ENCODE measurements at regions not wholly inside any gene's neighbourhood (a gene's known extent, or its start where the extent isn't known, plus 50 kb on each side); places are given as distances from the start of the nearest gene placed in this dataset.

- ChIA-PET CTCF (ENCODE audit: low intra/inter-chr PET ratio, low total read pairs) (no interaction called here), POLR2A (no interaction called here)
- no peaks in the 10 kb centered on the region for H3K79me2 ChIP-seq (ENCODE audit: insufficient read depth, low read length)
- in situ Hi-C loops (cut with HindIII; ENCODE audit: extremely low pct_ligation_motif_present, low pct_unique_long_range_greater_than_20kb) = no loop called here
- DNase-seq (ENCODE audit: low spot score) = no peak
- no peak overlapping the region for H3K27ac ChIP-seq (ENCODE audit: extremely low read length, insufficient read depth, low read length)
- BruUV-seq (replicated peaks) = no TSS peak
- no peaks in the 10 kb centered on the region for H3K4me1 ChIP-seq (ENCODE audit: insufficient read depth, low read length)
- H3K27me3 ChIP-seq (ENCODE audit: control insufficient read depth in 1 of 2, insufficient read depth in 2 of 2, low read length in 2 of 2) = no peaks in the 10 kb centered on the region
- H3K9me3 ChIP-seq (ENCODE audit: low read length) = no peaks in the 10 kb centered on the region
- no peak overlapping the region for H3K4me2 ChIP-seq (ENCODE audit: low read depth, low read length)
- intact Hi-C loops (cut with micrococcal nuclease; ENCODE audit: unreplicated experiment) = no loop called here
- no peak for FAIRE-seq
- no peak overlapping the region for H3K9ac ChIP-seq (ENCODE audit: insufficient read depth, low read depth, low read length)
- no peak overlapping the region for H3K4me3 ChIP-seq (replicated peaks in 1 of 3; ENCODE audit: insufficient read depth in 1 of 3, low read depth in 2 of 3, low read length in 3 of 3)
- TF ChIP-seq ZBTB20 (CRISPR knock-in tag; IDR thresholded peaks at IDR 0.05; ENCODE audit: borderline replicate concordance, low read depth) = no peak
- no peak for TF ChIP-seq NCOR1 (IDR thresholded peaks at IDR 0.05; ENCODE audit: borderline replicate concordance, low read length)
- no peak for TF ChIP-seq ZNF569 (CRISPR knock-in tag; IDR thresholded peaks at IDR 0.05; ENCODE audit: borderline replicate concordance)
- TF ChIP-seq ZKSCAN1 (IDR thresholded peaks at IDR 0.05; ENCODE audit: low read length) = no peak
- TF ChIP-seq MYNN (CRISPR knock-in tag; IDR thresholded peaks at IDR 0.05; ENCODE audit: low read depth) = no peak
- TF ChIP-seq HMG20A (CRISPR knock-in tag; IDR thresholded peaks at IDR 0.05; ENCODE audit: borderline replicate concordance) = no peak
- no peak for TF ChIP-seq SOX6 (IDR thresholded peaks at IDR 0.05)
- no peak for TF ChIP-seq SOX6 (CRISPR knock-in tag; IDR thresholded peaks at IDR 0.05)
- TF ChIP-seq DBP (CRISPR knock-in tag; IDR thresholded peaks at IDR 0.05; ENCODE audit: not compliant biosample characterization) = no peak
- no peak for TF ChIP-seq KDM4B (CRISPR knock-in tag; IDR thresholded peaks at IDR 0.05)
- TF ChIP-seq ZUFSP (CRISPR knock-in tag; IDR thresholded peaks at IDR 0.05; ENCODE audit: borderline replicate concordance) = no peak
- TF ChIP-seq FOXP1 (IDR thresholded peaks at IDR 0.05) = no peak
- no peak for TF ChIP-seq FOXP1 (CRISPR knock-in tag; IDR thresholded peaks at IDR 0.05)
- TF ChIP-seq MED8 (CRISPR knock-in tag; IDR thresholded peaks at IDR 0.05; ENCODE audit: insufficient replicate concordance) = no peak
- TF ChIP-seq NRL (CRISPR knock-in tag; IDR thresholded peaks at IDR 0.05; ENCODE audit: borderline replicate concordance) = no peak
- TF ChIP-seq PHF20 (CRISPR knock-in tag; IDR thresholded peaks at IDR 0.05) = no peak
- TF ChIP-seq BRCA1 (CRISPR knock-in tag; IDR thresholded peaks at IDR 0.05) = no peak
- TF ChIP-seq TEAD2 (CRISPR knock-in tag; IDR thresholded peaks at IDR 0.05) = no peak
- no peak for TF ChIP-seq ZNF484 (CRISPR knock-in tag; IDR thresholded peaks at IDR 0.05; ENCODE audit: borderline replicate concordance, low read depth)
- no peaks in the 10 kb centered on the region for H3K36me3 ChIP-seq (replicated peaks in 1 of 2; ENCODE audit: control insufficient read depth in 1 of 2, insufficient read depth in 2 of 2, low read length in 2 of 2)
- WGBS (ENCODE audit: low lambda C conversion rate) = 9% methylated on average over 3 of the region's 3 CpGs
- no peak for ATAC-seq
- no peak overlapping the region for H2AFZ ChIP-seq (ENCODE audit: low read length)
- H4K20me1 ChIP-seq (ENCODE audit: insufficient read depth, low read length) = no peaks in the 10 kb centered on the region
Measured at GRCh38 chr1:177444997-177445746, 274.4 kb downstream of the BRINP2 start.

Data from HepG2 (cell line).